HFFc6 (cell line): ENCODE measurements at regions not wholly inside any gene's neighbourhood (a gene's known extent, or its start where the extent isn't known, plus 50 kb on each side); places are given as distances from the start of the nearest gene placed in this dataset.
A peak's percentile ranks its signal among the peaks of the same experiment; 100 is the strongest.
"Not testable (repeated sequence)": the region's sequence is repeated elsewhere in the genome, so short reads cannot be mapped to it uniquely, and the experiment has no call there.

Experiments
- DNase-seq: peaks from one replicate; pipeline ENCODE4 v3.0.0-alpha.2; 2018
- H3K27ac Mint-ChIP-seq: 2 replicates; pipeline ENCODE4 v1.8.0; 2020; ENCODE audit warnings: mild to moderate bottlenecking, mixed read lengths
- H3K27me3 Mint-ChIP-seq: 2 replicates; pipeline ENCODE4 v1.8.0; 2021; ENCODE audit warnings: mild to moderate bottlenecking, moderate library complexity, mixed read lengths; ENCODE audit not compliant: insufficient read depth
- H3K36me3 Mint-ChIP-seq: 2 replicates; pipeline ENCODE4 v1.8.0; 2021; ENCODE audit warnings: low read depth, mixed read lengths
- H3K4me1 Mint-ChIP-seq: 2 replicates; pipeline ENCODE4 v1.8.0; 2020; ENCODE audit warnings: low read depth, mixed read lengths
- H3K4me3 Mint-ChIP-seq: 2 replicates; pipeline ENCODE4 v1.8.0; 2020; ENCODE audit warnings: mild to moderate bottlenecking, moderate library complexity, mixed read lengths
- H3K9me3 Mint-ChIP-seq: 2 replicates; pipeline ENCODE4 v1.8.0; 2020; ENCODE audit warnings: mild to moderate bottlenecking, mixed read lengths
- TF ChIP-seq, protein P1 (sequence below): fragments of 200-600 bp; sonication (generic); IDR thresholded peaks from 2 replicates; pipeline ENCODE4 v1.5.0; 2021; ENCODE audit warnings: antibody characterized with exemption, mild to moderate bottlenecking

DNA sequence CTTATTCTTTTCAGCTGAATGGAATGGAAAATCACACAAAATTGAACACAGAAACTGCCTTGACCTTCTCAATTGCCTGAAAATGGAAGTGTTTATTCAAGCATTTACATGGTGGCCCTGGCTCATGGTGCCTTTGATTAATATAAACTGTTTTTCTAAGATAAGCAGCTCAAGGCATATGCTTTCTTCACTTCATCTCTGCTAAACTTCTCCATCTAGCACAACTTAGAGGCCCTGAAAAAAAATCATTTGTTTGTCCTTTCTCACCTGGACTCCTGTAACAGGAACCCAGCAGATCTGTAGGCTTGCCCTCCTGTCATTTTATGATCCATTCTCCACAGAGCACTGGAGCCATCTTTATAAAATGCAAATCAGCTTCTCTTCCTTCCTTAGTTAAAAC lies 117.5 kb upstream of the KRR1 start:
- DNase-seq, result no peak
- Mint-ChIP-seq H3K4me3 (no peak overlapping the region), H3K9me3 (no peaks in the 10 kb centered on the region), H3K27ac (no peak overlapping the region), H3K27me3 (no peaks in the 10 kb centered on the region), H3K4me1 (peaks cover 12% of the 10 kb centered on the region), H3K36me3 (peaks cover 5% of the 10 kb centered on the region; the same call in 1 of the 2 replicates)
- TF ChIP-seq, protein P1, sequence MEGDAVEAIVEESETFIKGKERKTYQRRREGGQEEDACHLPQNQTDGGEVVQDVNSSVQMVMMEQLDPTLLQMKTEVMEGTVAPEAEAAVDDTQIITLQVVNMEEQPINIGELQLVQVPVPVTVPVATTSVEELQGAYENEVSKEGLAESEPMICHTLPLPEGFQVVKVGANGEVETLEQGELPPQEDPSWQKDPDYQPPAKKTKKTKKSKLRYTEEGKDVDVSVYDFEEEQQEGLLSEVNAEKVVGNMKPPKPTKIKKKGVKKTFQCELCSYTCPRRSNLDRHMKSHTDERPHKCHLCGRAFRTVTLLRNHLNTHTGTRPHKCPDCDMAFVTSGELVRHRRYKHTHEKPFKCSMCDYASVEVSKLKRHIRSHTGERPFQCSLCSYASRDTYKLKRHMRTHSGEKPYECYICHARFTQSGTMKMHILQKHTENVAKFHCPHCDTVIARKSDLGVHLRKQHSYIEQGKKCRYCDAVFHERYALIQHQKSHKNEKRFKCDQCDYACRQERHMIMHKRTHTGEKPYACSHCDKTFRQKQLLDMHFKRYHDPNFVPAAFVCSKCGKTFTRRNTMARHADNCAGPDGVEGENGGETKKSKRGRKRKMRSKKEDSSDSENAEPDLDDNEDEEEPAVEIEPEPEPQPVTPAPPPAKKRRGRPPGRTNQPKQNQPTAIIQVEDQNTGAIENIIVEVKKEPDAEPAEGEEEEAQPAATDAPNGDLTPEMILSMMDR, result no peak

DNA sequence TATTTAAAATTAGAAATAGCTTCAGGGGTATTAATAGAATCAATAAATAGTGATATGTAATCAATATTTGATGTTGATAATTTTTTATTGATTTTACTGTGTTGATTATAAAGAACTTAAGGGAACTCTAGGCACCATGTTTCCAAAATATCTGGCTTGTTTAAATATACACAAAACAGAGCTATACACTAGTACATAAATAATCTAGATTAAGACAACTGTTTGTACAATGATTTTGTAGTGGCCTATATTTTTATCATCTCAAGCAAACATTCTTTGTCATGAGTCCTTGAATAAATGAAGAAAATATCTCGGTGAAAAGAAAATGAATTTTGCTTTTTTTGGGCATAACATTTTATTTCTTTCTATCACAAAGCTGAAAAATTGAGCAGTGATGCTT lies 117.1 kb upstream of the KRR1 start:
- H3K27ac Mint-ChIP-seq, result no peak overlapping the region
- TF ChIP-seq, protein P1, result no peak
- no peaks in the 10 kb centered on the region for H3K27me3 Mint-ChIP-seq
- H3K9me3 Mint-ChIP-seq, result no peaks in the 10 kb centered on the region
- no peak overlapping the region for H3K4me3 Mint-ChIP-seq
- no peak for DNase-seq
- H3K36me3 Mint-ChIP-seq, result peaks cover 5% of the 10 kb centered on the region; the same call in 1 of the 2 replicates
- peaks cover 16% of the 10 kb centered on the region for H3K4me1 Mint-ChIP-seq

DNA sequence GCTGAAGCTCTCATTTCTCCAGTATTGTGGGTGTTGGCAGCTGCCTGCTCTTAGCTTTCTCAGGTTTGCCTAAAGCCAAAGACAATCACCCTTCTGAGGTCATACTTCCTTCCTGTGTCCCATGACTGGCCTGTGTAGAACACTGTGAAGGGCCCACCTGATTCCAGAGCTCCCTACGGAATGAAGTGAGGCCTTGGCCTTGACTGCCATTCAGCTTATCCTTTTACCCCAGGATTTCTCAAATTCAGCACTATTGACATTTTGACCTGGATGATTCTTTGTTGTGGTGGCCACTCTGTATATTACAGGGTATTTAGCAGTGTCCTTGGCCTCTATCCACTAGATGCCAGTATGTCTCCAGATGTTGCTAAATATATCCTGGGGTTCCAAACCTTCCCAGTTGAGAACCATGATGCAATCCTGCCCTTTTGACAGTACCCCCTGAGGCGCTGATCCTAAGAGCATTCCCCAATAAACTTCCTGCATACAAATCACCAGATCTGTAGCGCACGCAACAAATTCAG lies 112.3 kb upstream of the KRR1 start:
- Mint-ChIP-seq H3K4me1 (peaks cover 23% of the 10 kb centered on the region), H3K36me3 (peaks cover 9% of the 10 kb centered on the region), H3K27ac (peak overlapping the region; percentile 70), H3K9me3 (peaks cover 4% of the 10 kb centered on the region; the same call in 1 of the 2 replicates), H3K4me3 (no peak overlapping the region), H3K27me3 (no peaks in the 10 kb centered on the region; the same call in 1 of the 2 replicates)
- DNase-seq, result peak; percentile 53
- TF ChIP-seq, protein P1, result peak; percentile 71

DNA sequence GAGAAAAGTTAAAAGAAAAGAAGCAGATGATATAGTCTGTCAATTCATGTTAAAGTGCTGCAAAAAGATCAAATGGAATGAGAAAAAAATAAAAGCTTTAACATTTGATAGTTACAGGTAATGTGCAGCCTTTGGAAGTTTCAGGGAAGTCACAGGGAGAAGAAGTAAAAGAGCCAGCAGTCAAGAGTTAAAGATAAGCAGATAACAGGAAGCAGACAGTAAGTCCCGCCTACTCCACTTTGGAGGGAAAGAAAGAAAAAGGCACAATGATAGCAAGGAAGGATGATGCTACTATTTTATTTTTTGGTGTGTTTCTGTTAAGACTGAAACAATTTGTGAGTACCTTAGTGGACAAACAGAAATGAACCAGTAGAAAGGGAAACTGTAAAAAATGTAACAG lies 111.1 kb upstream of the KRR1 start:
- Mint-ChIP-seq H3K27ac (no peak overlapping the region; the same call in 1 of the 2 replicates), H3K36me3 (peaks cover 9% of the 10 kb centered on the region), H3K9me3 (peaks cover 4% of the 10 kb centered on the region; the same call in 1 of the 2 replicates), H3K4me3 (no peak overlapping the region), H3K27me3 (no peaks in the 10 kb centered on the region; the same call in 1 of the 2 replicates), H3K4me1 (peaks cover 23% of the 10 kb centered on the region)
- no peak for DNase-seq
- TF ChIP-seq, protein P1, result no peak

DNA sequence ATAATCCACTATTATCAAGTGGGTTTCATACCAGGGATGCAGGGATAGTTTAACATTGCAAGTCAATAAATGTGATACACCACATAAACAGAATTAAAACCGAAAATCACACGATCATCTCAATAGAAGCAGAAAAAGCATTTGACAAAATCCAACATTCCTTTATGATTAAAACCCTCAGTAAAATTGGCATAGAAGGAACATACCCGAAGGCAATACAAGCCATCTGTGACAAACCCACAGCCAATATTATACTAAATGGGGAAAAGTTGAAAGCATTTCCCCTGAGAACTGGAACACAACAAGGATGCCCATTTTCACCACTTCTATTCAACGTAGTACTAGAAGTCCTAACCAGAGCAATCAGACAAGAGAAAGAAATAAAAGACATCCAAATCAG lies 103.0 kb upstream of the KRR1 start:
- not testable (repeated sequence) for H3K36me3 Mint-ChIP-seq, H3K9me3 Mint-ChIP-seq, H3K27ac Mint-ChIP-seq, H3K27me3 Mint-ChIP-seq, DNase-seq, H3K4me3 Mint-ChIP-seq
- H3K4me1 Mint-ChIP-seq, result peaks cover 17% of the 10 kb centered on the region

DNA sequence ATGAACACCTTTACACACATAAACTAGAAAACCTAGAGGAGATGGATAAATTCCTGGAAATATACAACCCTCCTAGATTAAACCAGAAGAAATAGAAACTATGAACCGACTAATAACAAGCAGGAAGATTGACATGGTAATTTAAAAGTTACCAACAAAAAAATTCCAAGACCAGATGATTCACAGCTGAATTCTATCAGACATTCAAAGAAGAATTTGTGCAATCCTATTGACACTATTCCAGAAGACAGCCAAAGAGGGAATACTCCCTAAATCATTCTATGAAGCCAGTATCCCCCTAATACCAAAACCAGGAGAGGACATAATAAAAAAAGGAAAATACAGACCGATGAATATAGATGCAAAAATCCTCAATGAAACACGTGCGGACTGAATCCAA lies 102.6 kb upstream of the KRR1 start:
- H3K4me3 Mint-ChIP-seq, result no peak overlapping the region
- H3K4me1 Mint-ChIP-seq, result peaks cover 17% of the 10 kb centered on the region
- H3K27ac Mint-ChIP-seq, result no peak overlapping the region
- TF ChIP-seq, protein P1, result no peak
- no peaks in the 10 kb centered on the region for H3K36me3 Mint-ChIP-seq
- H3K9me3 Mint-ChIP-seq, result no peaks in the 10 kb centered on the region; the same call in 1 of the 2 replicates
- no peak for DNase-seq
- no peaks in the 10 kb centered on the region for H3K27me3 Mint-ChIP-seq
